Keratinocyte (primary cell): ENCODE measurements at regions not wholly inside any gene's neighbourhood (a gene's known extent, or its start where the extent isn't known, plus 50 kb on each side); places are given as distances from the start of the nearest gene placed in this dataset.

ENCODE experiments used
- DNase-seq: peaks from one replicate; pipeline ENCODE4 v3.0.0-alpha.2; 2011; ENCODE audit warnings: low read depth, missing footprints, low spot score
- FAIRE-seq: peaks from 2 replicates; lab custom pipeline; 2011; peaks lifted over from hg19 to GRCh38; lab: Jason Lieb, UNC
- H2AFZ ChIP-seq: 2 replicates; pipeline ENCODE4 v1.6.0; 2012; ENCODE audit warnings: low read length, control low read depth, inconsistent platforms; ENCODE audit not compliant: control insufficient read depth
- H3K27ac ChIP-seq: 2 replicates; pipeline ENCODE4 v1.5.1; 2011; ENCODE audit warnings: low read length; ENCODE audit not compliant: control insufficient read depth, insufficient read depth
- H3K27me3 ChIP-seq: 3 replicates; pipeline ENCODE4 v1.6.0; 2011; ENCODE audit warnings: low read length; ENCODE audit not compliant: control insufficient read depth, insufficient read depth; ENCODE audit errors: extremely low read depth
- H3K36me3 ChIP-seq, 2 experiments: 2 replicates in 1 of 2; 3 replicates in 1 of 2; pipeline ENCODE4 v1.5.1; 2011; ENCODE audit warnings: low read length in 2 of 2, mild to moderate bottlenecking in 1 of 2; ENCODE audit not compliant: control insufficient read depth in 2 of 2, insufficient read depth in 2 of 2; ENCODE audit errors: extremely low read depth in 1 of 2
- H3K4me1 ChIP-seq: 3 replicates; pipeline ENCODE4 v1.5.1; 2011; ENCODE audit warnings: low read length; ENCODE audit not compliant: control insufficient read depth, insufficient read depth; ENCODE audit errors: extremely low read depth
- H3K4me2 ChIP-seq: 3 replicates; pipeline ENCODE4 v1.6.0; 2011; ENCODE audit warnings: low read depth, low read length; ENCODE audit not compliant: control insufficient read depth, insufficient read depth; ENCODE audit errors: extremely low read depth
- H3K4me3 ChIP-seq, 3 experiments: fragments of 200-600 bp in 1 of 3; sonication (generic) in 1 of 3; 2 replicates in 2 of 3; 3 replicates in 1 of 3; pipeline ENCODE4 v1.5.1; 2011 to 2016; ENCODE audit warnings: low read length in 3 of 3, mild to moderate bottlenecking in 3 of 3, control low read depth in 2 of 3, inconsistent platforms in 1 of 3, low read depth in 1 of 3, mixed read lengths in 1 of 3, mixed run types in 1 of 3, moderate library complexity in 1 of 3; ENCODE audit not compliant: control insufficient read depth in 2 of 3, insufficient read depth in 2 of 3; ENCODE audit errors: extremely low read depth in 1 of 3
- H3K79me2 ChIP-seq: 2 replicates; pipeline ENCODE4 v1.6.0; 2012; ENCODE audit warnings: low read length; ENCODE audit not compliant: control insufficient read depth, insufficient read depth
- H3K9ac ChIP-seq: 3 replicates; pipeline ENCODE4 v1.6.0; 2011; ENCODE audit warnings: low read length; ENCODE audit not compliant: control insufficient read depth, insufficient read depth; ENCODE audit errors: extremely low read depth
- H3K9me1 ChIP-seq: 3 replicates; pipeline ENCODE4 v1.6.0; 2011; ENCODE audit warnings: low read length; ENCODE audit not compliant: control insufficient read depth, insufficient read depth; ENCODE audit errors: extremely low read depth
- H3K9me3 ChIP-seq: 2 replicates; pipeline ENCODE4 v1.5.1; 2012; ENCODE audit warnings: low read depth, low read length; ENCODE audit not compliant: control insufficient read depth
- H4K20me1 ChIP-seq: 3 replicates; pipeline ENCODE4 v1.6.0; 2011; ENCODE audit warnings: low read length; ENCODE audit not compliant: control insufficient read depth, insufficient read depth; ENCODE audit errors: extremely low read depth
- EZH2 ChIP-seq: IDR thresholded peaks from one replicate; pipeline ENCODE4 v1.6.1; 2012; ENCODE audit warnings: inconsistent platforms, mild to moderate bottlenecking, low read length, moderate library complexity
- dilution Hi-C: fragments of 300-500 bp; cut with MboI; formaldehyde crosslinking; loops from one replicate; pipeline ENCODE4 v1.7.0; 2020; ENCODE audit warnings: low sequenced_read_pairs; ENCODE audit not compliant: extremely low pct_ligation_motif_present
- TF ChIP-seq, protein P1 (sequence below), 3 experiments: IDR thresholded peaks in 1 of 3; conservative IDR thresholded peaks in 1 of 3; optimal IDR thresholded peaks in 1 of 3; 2 replicates in 2 of 3; 3 replicates in 1 of 3; pipeline versions ENCODE3 to v1.5.1; 2011; ENCODE audit warnings: low read length in 3 of 3, mild to moderate bottlenecking in 3 of 3, moderate library complexity in 2 of 3, control low read depth in 1 of 3, inconsistent platforms in 1 of 3; ENCODE audit not compliant: insufficient read depth in 2 of 3; ENCODE audit errors: extremely low read depth in 1 of 3

DNA sequence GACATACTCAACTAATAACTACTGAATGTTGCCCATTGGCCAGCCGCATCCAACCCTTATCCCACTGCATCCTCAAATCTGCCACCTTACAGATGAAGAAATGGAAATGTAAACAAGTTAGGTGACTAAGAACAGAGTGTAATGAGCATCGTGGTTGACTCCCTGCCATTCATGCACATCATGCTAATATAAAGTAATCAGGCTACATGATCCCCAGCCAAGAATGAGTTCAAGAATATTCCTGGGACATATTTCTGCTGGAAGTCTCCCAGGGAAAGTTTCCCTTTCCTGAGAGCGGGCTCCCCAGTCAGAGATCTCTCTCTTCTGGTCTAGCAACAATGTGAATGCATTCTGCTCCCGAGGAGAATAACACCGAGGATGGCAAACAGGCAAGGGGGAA, 55.9 kb upstream of the SERP2 start:
- no peaks in the 10 kb centered on the region for H3K9me1 ChIP-seq
- dilution Hi-C loops, result loop anchor here (10.0 kb wide), 1 partner anchor 143 kb away; no protein-coding TSS in a partner anchor
- peak overlapping the region; percentile 56 for H3K4me2 ChIP-seq
- H2AFZ ChIP-seq, result peak overlapping the region; percentile 39
- no peak overlapping the region for H3K4me3 ChIP-seq
- FAIRE-seq, result peak; percentile 78
- H3K27ac ChIP-seq, result no peak overlapping the region
- no peaks in the 10 kb centered on the region for H3K27me3 ChIP-seq
- H3K36me3 ChIP-seq, result no peaks in the 10 kb centered on the region
- H3K9ac ChIP-seq, result no peak overlapping the region
- no peak for TF ChIP-seq EZH2
- TF ChIP-seq, protein P1, sequence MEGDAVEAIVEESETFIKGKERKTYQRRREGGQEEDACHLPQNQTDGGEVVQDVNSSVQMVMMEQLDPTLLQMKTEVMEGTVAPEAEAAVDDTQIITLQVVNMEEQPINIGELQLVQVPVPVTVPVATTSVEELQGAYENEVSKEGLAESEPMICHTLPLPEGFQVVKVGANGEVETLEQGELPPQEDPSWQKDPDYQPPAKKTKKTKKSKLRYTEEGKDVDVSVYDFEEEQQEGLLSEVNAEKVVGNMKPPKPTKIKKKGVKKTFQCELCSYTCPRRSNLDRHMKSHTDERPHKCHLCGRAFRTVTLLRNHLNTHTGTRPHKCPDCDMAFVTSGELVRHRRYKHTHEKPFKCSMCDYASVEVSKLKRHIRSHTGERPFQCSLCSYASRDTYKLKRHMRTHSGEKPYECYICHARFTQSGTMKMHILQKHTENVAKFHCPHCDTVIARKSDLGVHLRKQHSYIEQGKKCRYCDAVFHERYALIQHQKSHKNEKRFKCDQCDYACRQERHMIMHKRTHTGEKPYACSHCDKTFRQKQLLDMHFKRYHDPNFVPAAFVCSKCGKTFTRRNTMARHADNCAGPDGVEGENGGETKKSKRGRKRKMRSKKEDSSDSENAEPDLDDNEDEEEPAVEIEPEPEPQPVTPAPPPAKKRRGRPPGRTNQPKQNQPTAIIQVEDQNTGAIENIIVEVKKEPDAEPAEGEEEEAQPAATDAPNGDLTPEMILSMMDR (optimal IDR thresholded peaks at IDR 0.05 in 1 of 3, IDR thresholded peaks at IDR 0.05 in 1 of 3, conservative IDR thresholded peaks at IDR 0.05 in 1 of 3; ENCODE audit: extremely low read depth in 1 of 3, insufficient read depth in 2 of 3, low read length in 3 of 3), result no peak
- H3K9me3 ChIP-seq, result no peaks in the 10 kb centered on the region
- peaks cover 24% of the 10 kb centered on the region for H3K4me1 ChIP-seq
- H4K20me1 ChIP-seq, result no peaks in the 10 kb centered on the region
- no peaks in the 10 kb centered on the region for H3K79me2 ChIP-seq
- DNase-seq, result no peak

DNA sequence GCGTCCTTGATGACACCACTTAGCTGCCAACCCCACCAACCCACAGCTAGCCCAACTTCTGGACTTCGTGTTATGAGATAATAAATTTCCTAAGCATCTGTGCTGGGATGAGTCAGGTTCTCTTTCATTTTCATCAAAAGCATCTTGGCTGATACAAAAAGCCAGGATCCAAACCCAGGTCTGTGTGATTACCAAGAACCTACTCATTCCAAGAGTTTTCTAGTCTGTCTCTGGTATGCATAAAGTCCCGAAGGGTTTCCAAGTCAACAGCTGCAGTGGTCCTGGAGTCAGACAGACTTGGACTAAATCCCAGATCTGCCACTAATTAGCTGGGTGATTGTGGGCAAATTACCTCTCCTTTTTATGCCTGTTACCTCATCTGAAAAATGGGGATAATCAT, 55.5 kb upstream of the SERP2 start:
- TF ChIP-seq, protein P1 (optimal IDR thresholded peaks at IDR 0.05 in 1 of 3, IDR thresholded peaks at IDR 0.05 in 1 of 3, conservative IDR thresholded peaks at IDR 0.05 in 1 of 3; ENCODE audit: extremely low read depth in 1 of 3, insufficient read depth in 2 of 3, low read length in 3 of 3), result no peak
- no peak for TF ChIP-seq EZH2
- dilution Hi-C loops, result loop anchor here (10.0 kb wide), 1 partner anchor 143 kb away; no protein-coding TSS in a partner anchor
- Histone ChIP-seq H3K9me1 (no peaks in the 10 kb centered on the region), H3K4me3 (no peak overlapping the region), H3K36me3 (no peaks in the 10 kb centered on the region), H2AFZ (peak overlapping the region; percentile 39), H3K9me3 (no peaks in the 10 kb centered on the region), H3K9ac (no peak overlapping the region), H3K79me2 (no peaks in the 10 kb centered on the region), H3K4me1 (peaks cover 27% of the 10 kb centered on the region), H3K27me3 (no peaks in the 10 kb centered on the region), H3K4me2 (peak overlapping the region; percentile 56), H4K20me1 (no peaks in the 10 kb centered on the region), H3K27ac (no peak overlapping the region)
- no peak for DNase-seq
- peak; percentile 41 for FAIRE-seq
